ENCODE measurements at regions not wholly inside any gene's neighbourhood (a gene's known extent, or its start where the extent isn't known, plus 50 kb on each side); places are given as distances from the start of the nearest gene placed in this dataset.

DNA sequence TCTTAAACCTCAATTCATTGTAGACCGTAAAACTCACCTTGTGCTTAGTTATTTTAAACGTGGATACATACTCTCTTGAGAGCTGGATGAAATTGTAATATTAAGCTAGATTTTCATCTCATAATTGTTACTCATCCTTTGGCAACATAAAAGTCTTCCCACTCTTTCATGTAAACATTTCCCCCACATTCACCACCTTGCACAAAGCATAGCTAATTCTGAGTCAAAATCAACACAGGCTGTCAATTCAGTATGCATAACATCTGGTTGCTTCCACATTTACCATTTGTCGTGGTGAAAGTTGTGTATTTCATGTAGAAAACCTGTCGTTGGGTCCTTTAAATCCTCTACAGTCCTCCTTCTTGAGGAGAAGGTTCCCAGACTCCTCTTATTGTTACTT lies 524.6 kb downstream of the OTOL1 start:
- DNase-seq, result no peak

DNA sequence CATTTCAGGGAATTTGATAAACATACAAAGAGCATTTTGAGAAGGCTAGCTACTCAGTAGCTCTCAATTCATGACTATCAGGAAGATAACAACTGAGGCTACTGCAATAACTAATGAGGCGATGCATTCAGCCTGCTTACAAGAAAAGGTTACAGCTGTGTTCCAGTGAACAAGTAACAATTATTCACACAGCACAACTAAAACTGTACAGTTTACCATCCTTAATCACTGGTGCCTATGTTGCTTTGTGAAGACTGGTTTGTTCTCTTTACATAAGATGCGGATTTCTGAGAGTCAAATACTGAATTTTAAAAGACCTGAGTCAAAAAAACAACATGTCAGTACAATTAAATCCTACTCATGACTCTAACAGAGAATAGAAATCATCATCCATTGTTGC lies 526.3 kb downstream of the OTOL1 start:
- DNase-seq, result peak; percentile 20

DNA sequence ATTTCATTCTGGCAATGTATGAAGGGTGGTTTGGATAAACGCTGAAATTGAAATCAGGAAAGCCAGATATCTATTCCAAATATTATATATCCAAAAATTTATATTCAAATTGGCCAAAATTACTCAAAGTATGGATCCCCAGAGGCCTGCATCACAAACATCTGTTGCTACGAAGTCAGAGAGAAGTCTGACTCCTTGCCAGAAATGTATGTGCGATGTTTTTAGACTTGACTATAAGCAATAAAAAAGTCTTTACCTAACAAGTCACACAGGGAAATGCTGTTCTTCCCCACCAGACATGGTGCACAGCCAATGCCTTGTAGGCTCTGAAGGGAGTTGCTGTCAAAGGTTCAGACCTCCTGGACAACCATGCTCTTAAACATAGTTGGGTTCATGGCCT lies 533.1 kb downstream of the OTOL1 start:
- DNase-seq, result no peak

DNA sequence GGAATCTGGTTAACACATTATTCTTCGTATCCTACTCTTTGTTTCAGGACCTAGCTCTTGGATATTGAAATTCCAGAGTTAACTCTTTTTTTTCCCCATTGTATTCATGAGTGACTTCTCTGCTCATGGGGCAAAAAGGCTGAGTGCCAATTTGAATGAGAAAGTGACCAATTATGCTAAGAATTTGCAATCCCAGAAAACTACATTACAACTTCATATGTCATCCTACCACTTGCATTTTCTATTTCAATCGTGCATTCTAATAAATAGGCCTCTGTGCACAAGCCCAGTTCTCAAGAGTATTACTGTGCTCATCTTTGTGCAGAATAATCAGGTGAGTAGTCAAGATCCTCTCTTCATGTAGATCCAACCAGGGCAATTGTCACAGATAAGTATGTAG lies 537.8 kb downstream of the OTOL1 start:
- DNase-seq, result no peak

DNA sequence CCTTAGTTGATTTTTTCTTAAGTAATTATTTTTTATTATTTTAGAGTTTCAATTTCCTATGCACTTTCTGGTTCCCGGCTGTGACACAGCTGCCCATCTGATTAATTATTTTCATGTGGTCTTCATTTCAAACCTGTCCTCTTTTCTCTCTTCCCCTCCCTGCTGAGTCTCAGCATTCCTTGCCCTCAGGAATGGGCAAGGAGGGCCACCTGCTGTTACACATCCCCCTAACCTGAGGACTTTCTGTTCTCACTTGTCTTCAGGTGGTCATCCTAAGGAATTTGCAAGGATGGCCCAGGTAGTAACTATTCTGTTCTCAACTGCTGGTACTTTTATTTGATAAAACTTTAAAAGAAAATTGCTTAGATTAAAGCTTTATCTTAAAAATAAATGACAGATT lies 545.0 kb downstream of the OTOL1 start:
- no peak for DNase-seq

DNA sequence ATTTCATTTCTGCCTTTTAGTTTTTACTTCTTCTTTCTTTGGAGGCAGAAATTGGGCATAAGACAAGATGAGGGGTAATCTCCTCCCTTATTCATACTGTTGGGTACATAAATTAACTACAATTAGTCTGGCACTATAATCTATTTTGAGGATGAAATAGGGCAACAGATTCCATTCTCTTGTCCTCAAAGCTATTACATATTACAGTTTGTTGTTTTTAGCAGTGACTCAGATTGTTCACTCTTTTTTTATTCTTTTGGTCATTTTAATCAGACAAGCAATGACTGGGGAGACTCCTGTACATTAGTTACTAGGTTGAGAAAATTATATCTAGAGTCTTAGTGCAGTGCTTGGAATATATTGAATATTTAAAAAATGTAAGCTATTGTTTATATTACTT lies 556.0 kb downstream of the OTOL1 start:
- DNase-seq, result peak; percentile 3

DNA sequence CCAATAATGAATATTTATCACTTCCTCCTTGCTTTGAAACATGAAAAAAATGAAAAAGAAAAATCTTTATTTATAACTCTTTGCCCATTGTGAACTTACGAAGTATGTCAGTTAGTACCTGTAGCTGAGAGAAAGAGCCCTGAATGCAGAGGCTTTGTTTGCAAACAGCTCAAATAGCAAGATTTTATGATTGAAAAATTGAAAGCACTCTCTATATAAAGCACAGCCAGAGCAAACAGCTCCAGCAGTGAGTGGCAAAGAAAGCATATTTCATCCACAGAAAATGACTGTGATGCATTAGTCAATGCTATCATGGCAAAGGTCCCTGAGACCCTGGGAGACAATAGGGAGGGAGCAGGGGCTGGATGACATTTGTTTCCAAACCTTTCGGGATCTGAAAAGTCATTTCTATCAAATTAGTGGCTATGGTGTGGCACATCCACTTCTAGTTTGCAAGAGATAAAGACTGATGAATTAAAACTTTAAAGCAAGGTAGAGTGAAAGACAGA lies 576.1 kb downstream of the OTOL1 start:
- DNase-seq, result peak; percentile 3

DNA sequence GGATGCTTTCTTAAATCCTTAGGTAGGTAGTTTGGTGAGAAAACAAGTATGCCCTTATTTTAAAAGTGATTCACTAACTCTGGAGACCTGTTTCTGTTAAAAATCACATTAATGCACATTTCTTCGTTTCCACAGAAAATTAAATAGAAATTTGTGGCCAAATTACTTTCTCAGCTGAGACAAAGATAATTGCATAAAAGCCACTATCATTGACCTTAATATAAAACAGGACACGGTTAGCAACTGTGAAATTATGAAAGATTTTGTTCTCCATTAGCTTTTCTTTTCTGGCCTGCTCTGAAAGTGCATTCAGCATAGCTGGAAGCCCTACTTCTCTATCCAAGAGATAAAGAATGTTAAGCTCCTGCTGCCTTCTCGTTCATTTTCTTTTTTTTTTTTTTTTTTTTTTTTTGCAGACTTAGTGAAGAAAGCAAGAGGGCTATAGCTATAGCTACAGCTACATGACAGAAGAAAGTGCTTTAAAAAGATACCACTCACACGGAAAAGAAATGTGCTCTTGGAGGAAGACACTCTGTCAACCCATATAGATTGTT lies 576.9 kb downstream of the OTOL1 start:
- no peak for DNase-seq

DNA sequence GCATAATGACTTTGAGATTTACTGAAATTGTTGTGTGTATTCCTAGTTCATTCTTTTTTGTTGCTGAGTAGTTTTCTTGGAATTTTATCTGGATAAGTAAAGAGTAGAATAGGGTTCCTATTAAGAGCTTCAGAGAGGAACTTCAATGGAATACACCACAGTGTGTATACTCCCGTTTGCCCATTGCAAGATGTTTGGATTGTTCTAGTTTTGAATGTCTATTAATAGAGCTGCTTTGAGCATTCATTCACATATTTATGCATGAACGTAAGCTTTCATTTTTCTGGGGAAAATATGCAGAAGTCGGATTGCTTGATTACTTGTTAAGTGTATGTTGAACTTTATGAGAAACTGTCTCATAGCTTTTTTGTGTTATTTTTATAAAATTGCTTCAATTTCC lies 580.5 kb downstream of the OTOL1 start:
- DNase-seq, result no peak

DNA sequence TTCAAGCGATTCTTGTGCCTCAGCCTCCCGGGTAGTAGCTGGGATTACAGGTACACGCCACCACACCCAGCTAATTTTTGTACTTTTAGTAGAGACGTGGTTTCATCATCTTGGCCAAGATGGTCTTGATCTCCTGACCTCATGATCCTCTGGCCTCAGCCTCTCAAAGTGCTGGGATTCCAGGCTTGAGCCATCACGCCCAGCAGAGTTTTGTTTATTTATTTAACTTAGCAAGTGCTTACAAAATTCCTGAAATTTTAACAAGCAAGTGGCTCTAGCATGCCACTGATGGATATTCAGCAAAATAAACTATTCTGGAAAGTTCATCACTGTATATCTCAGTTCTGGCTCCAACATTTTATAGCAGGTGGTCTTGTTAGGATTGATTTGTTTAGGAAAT lies 585.9 kb downstream of the OTOL1 start:
- DNase-seq, result no peak

DNA sequence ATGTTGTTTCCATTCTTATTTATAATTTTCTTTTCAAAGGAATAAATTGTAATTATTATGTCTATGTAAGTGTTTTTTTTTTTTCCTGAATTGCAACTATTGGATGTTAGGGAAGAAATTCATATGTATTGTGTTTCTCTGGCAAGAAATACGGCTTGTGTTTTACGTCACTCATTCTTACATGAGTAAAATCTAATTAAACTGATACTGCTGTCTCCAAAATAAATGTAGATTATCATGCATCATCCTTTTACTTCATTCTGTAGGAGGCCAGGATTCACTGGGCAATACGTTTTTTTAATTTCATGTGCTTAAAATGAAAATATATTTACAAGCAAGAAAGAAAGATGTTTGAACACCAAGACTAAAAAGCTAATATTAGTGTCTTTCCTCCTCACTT lies 590.8 kb downstream of the OTOL1 start:
- no peak for DNase-seq

DNA sequence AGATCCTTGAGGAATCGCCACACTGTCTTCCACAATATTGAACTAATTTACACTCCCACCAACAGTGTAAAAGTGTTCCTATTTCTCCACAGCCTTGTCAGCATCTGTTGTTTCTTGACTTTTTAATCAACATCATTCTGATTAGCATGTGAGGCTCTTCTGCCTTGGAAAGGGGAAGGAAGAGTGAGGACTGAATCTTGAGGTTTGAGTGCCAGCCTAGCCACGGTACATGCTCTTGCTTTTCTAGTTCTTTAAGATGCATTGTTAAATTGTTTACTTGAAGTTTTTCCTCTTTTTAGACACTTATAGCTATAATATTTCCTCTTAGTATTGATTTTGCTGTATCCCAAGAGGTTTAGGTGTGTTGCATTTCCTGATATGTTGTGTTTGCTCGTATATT lies 596.1 kb downstream of the OTOL1 start:
- DNase-seq, result no peak

DNA sequence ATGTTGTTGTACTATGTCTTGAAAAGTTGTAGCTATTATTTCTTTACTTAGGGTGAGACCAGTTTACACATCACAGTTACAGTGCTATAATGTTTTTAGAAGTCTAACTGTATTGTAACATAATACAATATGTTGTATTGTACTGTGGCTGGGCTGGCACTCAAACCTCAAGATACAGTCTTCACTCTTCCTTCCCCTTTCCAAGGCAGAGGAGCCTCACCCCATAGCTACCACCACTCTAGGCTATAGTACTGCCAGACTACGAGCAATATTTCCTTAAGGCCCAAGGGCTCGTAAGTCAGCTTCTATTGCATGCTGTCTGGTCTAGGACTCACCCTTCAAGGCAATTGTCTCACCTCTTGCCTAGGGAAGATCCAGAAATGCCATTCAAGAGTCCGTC lies 597.7 kb downstream of the OTOL1 start:
- no peak for DNase-seq

DNA sequence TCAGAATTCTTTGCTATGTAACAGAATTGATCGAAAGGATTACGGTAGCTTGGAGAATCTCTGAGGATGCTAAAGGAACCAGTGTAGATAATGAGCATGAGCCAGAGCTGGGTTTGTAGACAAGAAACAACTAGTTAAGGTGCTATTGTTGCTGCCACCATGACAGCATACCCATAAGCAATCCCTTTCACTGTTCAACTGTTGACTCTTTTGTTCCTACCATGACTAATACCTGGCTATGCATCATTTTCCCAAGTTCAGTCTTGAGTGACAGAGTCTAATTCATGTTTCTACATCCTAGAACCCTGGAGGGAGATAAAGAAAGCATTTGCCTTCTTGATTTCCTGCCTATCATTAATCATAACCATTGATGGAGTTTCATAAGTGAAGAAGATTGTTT lies 600.3 kb downstream of the OTOL1 start:
- no peak for DNase-seq

DNA sequence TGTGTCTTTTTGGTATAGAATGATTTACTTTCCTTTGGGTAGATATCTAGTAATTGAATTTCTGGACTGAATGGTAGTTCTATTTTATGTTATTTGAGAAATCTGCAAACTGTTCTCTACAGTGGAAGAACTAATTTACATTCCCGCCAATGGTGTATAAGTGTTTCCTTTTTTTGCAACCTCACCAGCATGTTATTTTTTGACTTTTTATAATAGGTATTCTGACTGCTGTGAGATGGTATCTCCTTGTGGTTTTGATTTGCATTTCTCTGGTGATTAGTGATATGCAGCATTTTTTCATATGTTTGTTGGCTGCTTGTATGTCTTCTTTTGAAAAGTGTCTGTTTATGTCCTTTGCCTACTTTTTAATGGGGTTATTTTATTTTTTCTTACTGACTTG lies 607.2 kb downstream of the OTOL1 start:
- no peak for DNase-seq

DNA sequence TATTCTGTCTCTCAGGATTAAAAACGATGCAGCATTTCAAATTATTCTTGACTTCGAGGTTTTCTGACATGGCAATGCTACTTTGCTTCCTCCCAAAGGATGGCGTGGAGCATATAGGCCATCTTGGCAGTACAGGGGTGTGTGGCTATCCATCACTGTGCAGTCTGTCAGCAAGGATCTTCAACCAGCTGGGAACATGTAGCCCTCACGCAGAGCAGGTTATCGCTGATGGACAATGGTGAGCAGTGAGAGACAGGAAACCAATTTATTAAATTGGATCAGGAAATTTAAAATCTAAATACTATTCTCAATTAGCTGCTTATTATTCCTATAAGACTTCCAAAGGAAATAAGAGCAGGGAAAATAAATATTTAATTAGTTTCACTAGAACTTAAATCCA lies 615.3 kb downstream of the OTOL1 start:
- DNase-seq, result no peak

DNA sequence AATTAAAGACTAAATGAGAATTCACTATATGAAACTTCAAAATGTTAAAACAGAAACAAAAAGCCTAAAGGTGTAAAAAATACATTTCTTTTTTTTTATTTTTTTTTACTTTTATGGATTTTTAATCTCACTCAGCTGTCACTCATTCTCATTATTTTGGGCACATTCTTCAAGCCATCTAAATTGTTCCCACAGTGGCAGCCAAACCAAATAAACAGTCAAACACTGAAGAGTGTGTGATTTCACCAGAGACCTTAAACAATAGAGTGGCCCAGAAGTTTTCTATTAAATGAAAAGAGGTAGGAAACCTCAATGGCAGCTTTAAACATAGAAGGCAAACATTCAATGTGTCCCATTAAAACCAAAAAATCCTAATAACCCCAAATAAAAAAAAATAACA lies 616.1 kb downstream of the OTOL1 start:
- no peak for DNase-seq

DNA sequence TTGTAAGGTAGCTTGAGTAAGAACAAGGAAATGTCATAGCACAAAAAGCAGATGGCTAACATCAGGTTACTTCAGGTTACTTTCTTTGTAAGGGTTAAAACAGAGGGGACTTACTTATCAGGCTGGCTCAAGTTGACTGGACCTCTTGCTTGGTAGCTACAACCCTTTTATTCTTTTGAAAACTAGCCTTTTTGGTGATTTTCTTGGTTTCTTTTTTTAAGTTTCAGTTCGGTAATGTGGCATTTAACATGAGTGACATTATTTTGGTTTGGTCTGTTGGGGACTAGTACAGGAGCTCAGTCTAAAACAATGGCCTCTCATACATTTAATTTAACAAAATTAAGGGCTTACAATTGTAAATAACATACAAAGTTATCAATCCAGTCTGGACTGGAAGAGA lies 621.4 kb downstream of the OTOL1 start:
- DNase-seq, result no peak

DNA sequence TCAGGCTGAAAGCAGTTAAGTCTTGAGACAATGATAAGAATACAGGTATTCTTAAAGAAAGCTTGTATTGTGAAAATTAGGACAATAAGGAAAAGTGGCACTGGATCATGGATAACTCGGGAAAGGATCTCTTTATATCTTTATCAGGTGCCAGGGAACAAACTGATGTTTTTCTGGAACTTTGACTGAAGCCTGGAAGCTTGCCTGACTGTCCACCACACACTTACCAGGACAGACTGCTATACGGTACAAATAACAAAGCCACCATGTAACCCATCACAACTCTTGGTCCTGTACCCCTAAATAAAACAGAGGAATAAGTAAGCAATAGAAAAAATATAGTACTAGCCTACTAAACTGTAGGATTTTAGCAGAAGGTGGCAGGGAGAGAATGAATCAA lies 623.0 kb downstream of the OTOL1 start:
- DNase-seq, result no peak

DNA sequence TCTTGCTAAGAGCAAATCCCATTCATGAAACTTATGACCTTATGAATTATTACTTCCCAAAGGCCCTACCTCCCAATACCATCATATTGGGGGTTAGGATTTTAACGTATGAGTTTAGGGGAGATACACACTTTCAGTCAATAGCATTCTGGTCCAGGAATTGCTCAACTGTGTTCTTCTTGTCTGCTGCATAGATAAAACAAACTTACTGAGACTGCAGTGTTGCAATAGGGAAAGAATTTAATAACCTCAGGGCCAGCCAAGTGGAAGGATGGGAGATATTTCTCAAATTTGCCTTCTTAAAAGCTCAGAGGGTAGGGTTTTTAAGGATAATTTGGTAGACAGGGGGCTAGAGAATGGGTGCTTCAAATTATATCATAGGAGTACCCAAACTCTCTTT lies 625.8 kb downstream of the OTOL1 start:
- DNase-seq, result no peak

DNA sequence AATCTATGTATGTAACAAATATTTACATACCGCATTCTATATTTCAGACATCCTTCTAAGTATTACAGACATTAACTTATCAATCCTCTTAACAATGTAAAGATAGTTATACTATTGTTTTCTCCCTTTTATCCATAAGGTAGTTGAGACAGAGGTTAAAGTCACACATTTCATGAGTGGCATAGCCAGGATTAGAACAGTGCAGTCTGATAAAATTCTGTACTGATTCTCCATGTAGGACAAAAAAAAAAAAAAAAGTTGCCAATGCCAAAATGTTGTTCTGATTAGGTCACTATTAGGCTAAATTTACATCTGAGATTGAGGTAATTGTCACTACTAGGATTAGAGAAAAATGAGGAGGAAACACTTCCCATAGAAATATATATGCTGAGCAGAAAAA lies 629.2 kb downstream of the OTOL1 start:
- DNase-seq, result no peak

DNA sequence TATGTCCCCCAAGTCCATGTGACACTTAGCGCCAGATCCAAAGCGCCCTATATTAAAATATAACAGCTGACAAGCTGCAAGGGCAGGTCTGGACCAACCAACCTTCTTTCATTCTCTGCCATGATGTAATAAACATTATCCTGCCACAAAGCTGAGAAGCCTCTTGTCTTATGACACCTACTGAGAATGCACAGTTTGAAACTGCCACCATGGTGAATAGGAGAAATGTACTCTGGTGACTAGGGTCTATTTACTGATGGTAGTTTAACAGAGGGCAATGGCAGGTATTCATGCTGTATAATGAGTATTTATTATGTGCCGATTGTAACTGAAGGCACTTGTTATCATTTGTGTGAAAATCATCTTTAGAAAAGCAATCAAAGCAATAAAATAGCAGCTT lies 634.0 kb downstream of the OTOL1 start:
- no peak for DNase-seq

DNA sequence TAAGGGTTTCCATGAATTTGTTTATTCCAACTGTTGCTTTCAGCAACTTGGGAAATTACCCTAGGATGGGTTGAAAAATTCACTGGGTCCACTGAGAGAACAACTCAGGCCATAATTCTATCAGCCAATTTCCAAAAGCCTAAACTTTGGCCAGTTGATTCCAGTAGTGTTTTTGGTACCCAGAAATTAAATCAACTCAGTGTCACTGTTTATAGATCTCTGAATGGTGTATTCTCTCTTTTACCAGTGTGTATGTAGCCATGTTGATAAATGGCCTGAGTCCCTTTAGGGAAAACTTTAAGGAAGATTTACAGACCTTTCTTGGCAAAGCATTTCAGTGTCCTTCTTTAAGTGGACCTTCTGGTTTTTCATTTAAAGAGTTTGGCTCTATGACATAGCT lies 636.4 kb downstream of the OTOL1 start:
- DNase-seq, result no peak

DNA sequence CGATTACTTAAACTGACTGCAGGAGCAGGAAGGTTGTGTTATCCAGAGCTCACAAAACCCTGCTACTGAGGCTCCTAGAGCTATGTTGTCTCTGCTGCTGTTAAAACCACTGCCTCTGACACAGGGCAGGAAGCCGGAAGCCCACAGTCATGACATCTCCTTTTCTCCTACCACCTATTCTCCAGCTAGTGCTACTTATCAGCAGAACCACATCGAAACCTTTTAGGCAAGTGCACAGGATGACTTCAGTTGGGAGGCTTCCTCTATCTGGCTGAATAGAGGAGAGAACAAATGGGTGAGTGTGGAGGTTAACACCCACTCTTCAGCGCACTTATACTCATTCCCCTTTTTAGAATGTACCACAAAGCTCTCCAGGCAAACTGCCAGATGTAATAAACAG lies 638.0 kb downstream of the OTOL1 start:
- DNase-seq, result no peak

DNA sequence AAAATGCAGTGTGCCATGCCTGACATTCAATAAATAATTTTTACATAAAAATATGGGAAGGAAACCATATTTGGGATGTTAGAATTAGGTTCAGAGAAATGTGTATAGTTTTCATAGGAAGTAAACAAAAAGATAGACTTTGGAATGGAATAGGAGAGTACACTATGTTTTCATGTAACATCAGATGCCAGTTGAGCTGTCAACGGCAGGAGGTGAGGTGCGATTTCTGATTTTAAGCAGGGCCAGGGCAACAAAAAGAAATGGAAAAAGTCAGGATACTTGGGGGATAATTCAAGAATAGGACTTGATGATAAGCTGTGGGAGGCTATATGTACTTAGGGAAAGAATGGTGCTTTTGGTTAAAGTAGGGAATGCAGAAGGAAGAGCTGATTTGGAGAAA lies 639.5 kb downstream of the OTOL1 start:
- no peak for DNase-seq

DNA sequence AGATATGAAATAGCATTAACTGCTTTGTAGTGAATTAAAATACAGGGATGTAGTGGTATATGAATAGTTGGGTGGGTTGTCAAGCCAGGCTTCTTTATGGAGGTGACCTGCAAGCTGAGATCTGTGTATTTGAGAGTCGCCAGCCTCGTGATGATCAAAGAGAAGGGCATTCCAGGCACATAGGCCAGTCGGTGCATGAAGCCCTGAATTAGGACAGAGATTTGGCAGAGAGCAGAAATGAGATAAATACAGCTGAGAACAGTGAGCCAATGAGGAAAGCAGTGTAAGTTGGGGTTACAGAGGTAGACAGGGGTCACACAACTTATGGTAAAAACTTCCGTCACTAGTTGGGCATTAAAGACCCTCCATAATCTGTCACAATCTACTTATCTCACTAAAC lies 641.9 kb downstream of the OTOL1 start:
- no peak for DNase-seq

Measured in COR-L47 (cell line).